ENCODE measurements at regions not wholly inside any gene's neighbourhood (a gene's known extent, or its start where the extent isn't known, plus 50 kb on each side); places are given as distances from the start of the nearest gene placed in this dataset.

DNA sequence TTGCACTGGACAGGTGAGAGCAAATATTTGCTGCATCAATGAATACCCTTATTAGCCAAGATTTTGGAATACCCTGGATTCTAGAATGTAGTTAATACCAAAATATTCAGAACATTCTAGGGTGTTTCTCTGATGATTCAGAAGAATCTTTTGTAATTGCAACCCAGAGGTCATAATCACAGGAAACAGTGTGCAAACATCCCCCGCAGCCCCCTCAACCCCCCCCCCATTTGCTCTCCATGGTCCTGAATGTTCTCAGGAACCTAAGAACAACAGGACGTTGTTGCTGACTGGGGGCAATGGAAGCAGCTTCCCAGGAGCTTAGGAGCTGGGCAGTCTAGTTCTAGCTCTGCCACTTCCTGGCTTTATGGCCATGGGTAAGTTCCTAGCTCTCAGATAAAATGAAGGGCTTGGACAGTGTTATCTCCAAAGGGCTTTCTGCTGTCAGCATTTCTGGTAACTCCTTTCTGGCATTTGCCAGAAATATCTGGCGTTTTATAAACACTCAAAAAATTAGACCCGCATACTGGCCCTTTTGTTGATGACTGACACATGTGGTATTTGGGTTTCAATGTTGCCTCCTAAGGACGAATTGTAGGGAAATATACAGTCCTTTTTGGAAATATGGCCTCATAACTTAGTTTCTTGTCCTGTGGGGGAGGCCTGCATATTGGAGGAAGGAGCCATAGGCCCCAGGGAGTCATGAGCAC lies 178.6 kb downstream of the RRAGC start:
- H3K4me3 ChIP-seq (ENCODE audit: low read depth, low read length): no peak overlapping the region
- TF ChIP-seq, protein P1, sequence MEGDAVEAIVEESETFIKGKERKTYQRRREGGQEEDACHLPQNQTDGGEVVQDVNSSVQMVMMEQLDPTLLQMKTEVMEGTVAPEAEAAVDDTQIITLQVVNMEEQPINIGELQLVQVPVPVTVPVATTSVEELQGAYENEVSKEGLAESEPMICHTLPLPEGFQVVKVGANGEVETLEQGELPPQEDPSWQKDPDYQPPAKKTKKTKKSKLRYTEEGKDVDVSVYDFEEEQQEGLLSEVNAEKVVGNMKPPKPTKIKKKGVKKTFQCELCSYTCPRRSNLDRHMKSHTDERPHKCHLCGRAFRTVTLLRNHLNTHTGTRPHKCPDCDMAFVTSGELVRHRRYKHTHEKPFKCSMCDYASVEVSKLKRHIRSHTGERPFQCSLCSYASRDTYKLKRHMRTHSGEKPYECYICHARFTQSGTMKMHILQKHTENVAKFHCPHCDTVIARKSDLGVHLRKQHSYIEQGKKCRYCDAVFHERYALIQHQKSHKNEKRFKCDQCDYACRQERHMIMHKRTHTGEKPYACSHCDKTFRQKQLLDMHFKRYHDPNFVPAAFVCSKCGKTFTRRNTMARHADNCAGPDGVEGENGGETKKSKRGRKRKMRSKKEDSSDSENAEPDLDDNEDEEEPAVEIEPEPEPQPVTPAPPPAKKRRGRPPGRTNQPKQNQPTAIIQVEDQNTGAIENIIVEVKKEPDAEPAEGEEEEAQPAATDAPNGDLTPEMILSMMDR (IDR thresholded peaks at IDR 0.05; ENCODE audit: low read depth, low read length): no peak

DNA sequence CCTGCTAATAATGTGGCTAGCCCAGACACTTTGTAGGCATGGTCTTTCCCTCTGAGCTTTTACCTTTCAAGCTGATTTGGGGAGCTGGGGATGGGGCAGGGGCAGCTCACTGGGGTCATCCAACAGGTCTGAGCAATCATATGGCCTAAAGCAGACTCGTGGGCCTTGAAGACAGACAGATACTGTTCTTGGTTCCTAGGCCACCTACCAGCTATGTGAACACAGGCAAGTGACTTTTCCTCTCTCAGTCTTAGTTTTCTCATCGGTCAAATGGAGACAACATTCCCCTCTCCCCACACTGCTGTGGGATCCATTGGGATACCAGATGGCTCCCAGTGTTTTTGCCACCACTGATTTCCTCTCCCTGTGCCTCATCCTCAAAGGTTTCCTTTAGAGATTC lies 181.8 kb downstream of the RRAGC start:
- H3K4me3 ChIP-seq (ENCODE audit: low read depth, low read length): no peak overlapping the region
- TF ChIP-seq, protein P1 (IDR thresholded peaks at IDR 0.05; ENCODE audit: low read depth, low read length): no peak

DNA sequence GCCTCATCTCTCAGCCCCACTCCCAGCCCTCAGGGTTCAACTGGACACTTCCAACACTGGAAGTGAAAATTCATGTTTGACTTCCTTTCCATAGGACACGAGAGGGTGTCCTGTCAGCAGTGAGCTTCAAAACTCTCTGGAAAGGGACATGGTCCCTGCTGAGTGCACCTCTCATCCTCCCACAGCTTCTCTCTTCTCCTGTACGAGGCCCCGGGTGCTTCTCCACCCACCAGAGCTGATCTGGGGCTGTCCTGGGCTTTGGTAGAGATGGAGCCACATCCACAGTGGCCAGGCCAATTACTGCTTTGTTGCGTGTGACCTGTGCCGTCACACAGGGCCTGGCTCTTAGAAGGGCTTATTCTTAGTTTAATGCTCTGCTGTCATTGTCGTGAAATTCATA lies 182.3 kb downstream of the RRAGC start:
- H3K4me3 ChIP-seq (ENCODE audit: low read depth, low read length): no peak overlapping the region
- TF ChIP-seq, protein P1 (IDR thresholded peaks at IDR 0.05; ENCODE audit: low read depth, low read length): no peak

DNA sequence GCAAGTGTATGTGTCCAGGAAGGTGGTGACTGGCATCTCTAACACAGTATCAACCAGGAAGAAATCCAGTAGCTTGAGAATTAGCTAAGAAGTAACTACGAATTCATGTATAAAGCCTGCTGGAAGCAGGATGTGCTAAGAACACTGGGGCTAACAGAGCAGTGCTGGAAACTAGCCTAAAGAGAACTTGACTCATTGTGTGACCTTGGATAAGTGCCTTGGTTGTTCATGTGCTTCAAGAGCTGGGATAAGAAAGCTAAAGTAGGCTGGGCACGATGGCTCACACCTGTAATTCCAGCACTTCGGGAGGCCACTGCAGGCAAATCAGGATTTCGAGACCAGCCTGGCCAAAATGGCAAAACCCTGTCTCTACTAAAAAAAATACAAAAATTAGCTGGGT lies 186.9 kb downstream of the RRAGC start:
- no peak overlapping the region for H3K4me3 ChIP-seq (ENCODE audit: low read depth, low read length)
- TF ChIP-seq, protein P1 (IDR thresholded peaks at IDR 0.05; ENCODE audit: low read depth, low read length): no peak

DNA sequence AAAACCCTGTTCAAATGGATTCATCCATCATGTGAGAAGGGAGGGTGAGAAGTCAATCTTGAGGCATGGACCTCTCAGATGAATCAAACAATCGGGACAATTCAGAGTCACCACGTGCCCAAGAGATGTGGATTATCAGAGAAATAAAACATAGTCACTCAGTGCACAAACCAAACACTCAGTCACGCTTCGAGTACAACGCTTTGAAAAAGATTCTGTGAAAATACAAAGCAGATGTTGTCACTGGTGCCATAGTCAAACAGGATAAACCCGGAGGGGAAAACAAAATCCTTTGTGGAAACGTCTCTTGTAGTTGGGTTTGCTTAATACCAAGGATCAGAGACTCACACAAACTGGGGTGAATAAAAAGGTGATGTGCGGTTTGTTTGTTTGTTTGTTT lies 188.4 kb downstream of the RRAGC start:
- no peak overlapping the region for H3K4me3 ChIP-seq (ENCODE audit: low read depth, low read length)
- TF ChIP-seq, protein P1 (IDR thresholded peaks at IDR 0.05; ENCODE audit: low read depth, low read length): no peak

DNA sequence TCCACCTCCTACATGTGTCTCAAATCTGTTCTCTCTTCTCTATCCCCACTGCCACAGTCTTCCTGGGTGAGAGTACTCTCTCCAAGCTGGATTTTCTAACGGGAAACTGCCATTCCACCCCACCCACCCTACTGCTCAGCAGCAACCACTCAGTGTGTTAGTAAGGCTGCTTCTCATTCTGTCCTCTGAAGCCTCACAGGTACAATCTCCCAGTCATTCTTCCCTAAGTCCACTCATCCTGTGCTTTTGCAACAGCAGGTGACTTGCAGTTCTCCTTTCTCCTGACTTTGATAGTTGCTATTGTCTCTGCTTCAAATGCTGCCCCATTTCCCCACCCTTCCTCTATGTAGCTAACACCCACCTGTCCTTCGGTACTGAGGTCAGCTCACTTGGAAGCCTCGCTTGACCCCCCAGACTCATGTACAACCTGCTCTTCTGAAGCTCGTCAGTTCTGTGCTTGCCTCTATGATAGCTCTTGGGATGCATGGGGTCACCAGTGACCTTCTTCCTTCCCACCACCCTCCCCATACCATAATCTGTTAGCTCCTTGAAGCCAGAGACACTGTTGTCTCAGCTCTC lies 188.9 kb downstream of the RRAGC start:
- TF ChIP-seq, protein P1 (IDR thresholded peaks at IDR 0.05; ENCODE audit: low read depth, low read length): no peak
- H3K4me3 ChIP-seq (ENCODE audit: low read depth, low read length): no peak overlapping the region

DNA sequence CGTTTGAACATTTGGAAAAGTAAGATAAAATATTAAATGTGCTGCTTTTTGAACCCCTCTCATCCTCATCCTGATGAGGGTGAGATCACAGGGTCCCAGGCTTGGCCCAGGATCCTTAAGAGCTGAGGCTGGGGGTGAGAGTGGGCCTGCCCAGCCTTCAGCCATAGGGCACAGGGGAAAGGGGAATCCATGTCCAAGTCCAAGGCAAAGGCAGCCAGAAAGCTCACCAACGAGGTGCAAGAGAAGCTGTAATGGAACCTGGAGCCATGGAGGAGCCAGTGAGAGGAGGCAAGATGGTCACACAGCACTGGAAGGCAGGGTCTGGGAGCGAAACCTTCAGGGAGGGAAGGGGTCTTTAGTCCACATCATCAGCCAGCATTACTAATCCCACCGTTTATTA lies 191.9 kb downstream of the RRAGC start:
- TF ChIP-seq, protein P1 (IDR thresholded peaks at IDR 0.05; ENCODE audit: low read depth, low read length): no peak
- H3K4me3 ChIP-seq (ENCODE audit: low read depth, low read length): no peak overlapping the region

Measured in WI38 (cell line).